Hematopoietic multipotent progenitor cell treated with erythropoietin and hydrocortisone succinate and interleukin-3 and kit ligand, for 6 days (in vitro differentiated cells): ENCODE measurements at regions not wholly inside any gene's neighbourhood (a gene's known extent, or its start where the extent isn't known, plus 50 kb on each side); places are given as distances from the start of the nearest gene placed in this dataset.

Experiments
- DNase-seq: peaks from one replicate; pipeline ENCODE4 v3.0.0-alpha.2; 2015

GRCh38 chrY:15689994-15690393 is 1165.7 kb downstream of the NLGN4Y start:
- no peak for DNase-seq

GRCh38 chrY:15702131-15702530 is 1177.8 kb downstream of the NLGN4Y start:
- DNase-seq = no peak

GRCh38 chrY:15704906-15705305 is 1180.6 kb downstream of the NLGN4Y start:
- DNase-seq = no peak

- DNase-seq = no peak
Measured at GRCh38 chrY:15749533-15750433, 1225.5 kb downstream of the NLGN4Y start.

- DNase-seq = no peak
Measured at GRCh38 chrY:15751001-15751400, 1226.7 kb downstream of the NLGN4Y start.

GRCh38 chrY:15756266-15756665 is 1231.9 kb downstream of the NLGN4Y start:
- no peak for DNase-seq

- no peak for DNase-seq
Measured at GRCh38 chrY:15773579-15773978, 1249.2 kb downstream of the NLGN4Y start.

- DNase-seq = no peak
Measured at GRCh38 chrY:15775880-15776279, 1251.6 kb downstream of the NLGN4Y start.

GRCh38 chrY:15779891-15780290 is 1255.6 kb downstream of the NLGN4Y start:
- no peak for DNase-seq

GRCh38 chrY:15800021-15800420 is 1275.7 kb downstream of the NLGN4Y start:
- DNase-seq = no peak

- DNase-seq = no peak
Measured at GRCh38 chrY:15805985-15806384, 1281.7 kb downstream of the NLGN4Y start.

GRCh38 chrY:15814241-15814640 is 1289.9 kb downstream of the NLGN4Y start:
- no peak for DNase-seq
